Stimulated activated CD4-positive, alpha-beta T cell treated with anti-CD3 and anti-CD28 coated beads, TNF-alpha, amount 100 ng/mL, for 24 hours (primary cell): ENCODE measurements at regions not wholly inside any gene's neighbourhood (a gene's known extent, or its start where the extent isn't known, plus 50 kb on each side); places are given as distances from the start of the nearest gene placed in this dataset.
"Not testable (repeated sequence)": the region's sequence is repeated elsewhere in the genome, so short reads cannot be mapped to it uniquely, and the experiment has no call there.

Experiments
- DNase-seq, 3 experiments: peaks; one replicate each; pipeline ENCODE4 v3.0.0-alpha.2; 2020; ENCODE audit warnings: low read depth in 3 of 3

- DNase-seq: no peak
These were observed 329.7 kb upstream of the USP24 start for GRCh38 chr1:55544826-55545225.

GRCh38 chr1:55542901-55543504 lies 327.8 kb upstream of the USP24 start:
- no peak for DNase-seq

GRCh38 chr1:55541296-55541695 lies 326.1 kb upstream of the USP24 start:
- DNase-seq: no peak

- no peak for DNase-seq
These were observed 324.7 kb upstream of the USP24 start for GRCh38 chr1:55539652-55540512.

DNA sequence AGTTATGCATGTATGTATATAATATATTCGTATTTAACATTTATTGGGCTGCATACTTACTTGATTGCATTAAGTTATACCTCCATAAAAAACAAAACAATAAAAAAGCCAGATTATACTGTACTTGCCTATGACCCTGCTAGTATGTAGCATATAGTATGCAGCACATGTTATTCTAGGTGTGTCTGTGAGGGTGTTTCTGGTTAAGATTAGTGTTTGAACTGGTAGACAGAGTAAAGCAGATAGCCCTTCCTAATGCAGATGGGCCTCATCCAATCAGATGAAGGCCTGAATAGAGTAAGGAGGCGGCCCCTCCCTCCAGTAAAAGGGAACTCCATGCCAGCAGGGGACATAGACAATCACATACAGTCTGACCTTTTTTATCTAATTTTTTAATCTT lies 323.3 kb upstream of the USP24 start:
- DNase-seq: no peak

DNA sequence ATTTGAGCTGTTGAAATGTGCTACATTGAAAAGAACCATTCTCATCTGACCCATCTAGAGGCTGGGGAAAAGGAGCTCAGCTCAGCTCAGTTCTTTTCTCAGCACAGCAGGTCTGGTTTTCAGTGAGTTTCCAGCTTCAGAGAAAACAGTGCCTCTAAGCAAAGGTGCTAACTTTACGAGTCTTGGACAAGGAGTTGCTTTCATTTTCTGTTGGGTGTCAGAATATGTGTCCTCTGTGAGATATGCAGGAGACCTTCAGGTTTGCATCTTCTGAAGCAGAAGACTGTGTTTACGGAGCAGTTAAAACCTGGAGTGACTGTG lies 321.3 kb upstream of the USP24 start:
- no peak for DNase-seq

- no peak for DNase-seq
These were observed 320.8 kb upstream of the USP24 start for GRCh38 chr1:55535724-55536544.

GRCh38 chr1:55534565-55535121 lies 319.5 kb upstream of the USP24 start:
- no peak for DNase-seq

GRCh38 chr1:55531644-55532043 lies 316.5 kb upstream of the USP24 start:
- no peak for DNase-seq

DNA sequence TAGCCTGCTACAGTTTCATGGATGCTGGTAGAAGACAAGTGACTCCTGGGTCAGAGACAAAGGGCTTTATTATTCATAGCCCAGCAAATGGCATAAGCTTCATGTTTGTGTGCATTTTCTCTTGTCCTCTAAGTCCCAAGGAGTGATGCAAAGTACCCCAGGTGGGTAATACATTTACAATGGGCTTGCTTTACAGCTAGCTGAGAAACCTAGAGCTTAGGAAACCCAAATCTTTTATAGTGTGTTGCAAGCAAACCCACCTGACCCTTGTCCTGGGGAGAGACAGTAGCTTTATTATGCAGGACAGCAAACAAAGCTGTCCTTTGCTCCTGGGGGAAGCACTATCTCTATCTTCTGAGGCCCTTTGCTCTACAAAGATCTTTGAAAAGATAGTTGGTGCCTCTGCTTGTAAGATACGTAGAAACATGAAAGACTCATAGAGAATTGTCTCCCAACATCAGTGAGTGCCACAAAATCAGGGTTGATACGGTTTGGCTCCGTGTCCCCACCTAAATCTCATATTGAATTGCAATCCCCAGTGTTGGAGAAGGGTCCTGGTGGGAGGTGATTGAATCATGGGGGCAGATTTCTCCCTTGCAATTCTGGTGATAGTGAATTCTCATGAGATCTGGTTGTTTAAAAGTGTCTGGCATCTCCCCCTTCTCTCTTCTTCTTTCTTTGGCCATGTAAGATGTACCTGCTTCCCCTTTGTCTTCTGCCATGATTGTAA lies 315.8 kb upstream of the USP24 start:
- no peak for DNase-seq

GRCh38 chr1:55529017-55529416 lies 313.9 kb upstream of the USP24 start:
- no peak for DNase-seq

DNA sequence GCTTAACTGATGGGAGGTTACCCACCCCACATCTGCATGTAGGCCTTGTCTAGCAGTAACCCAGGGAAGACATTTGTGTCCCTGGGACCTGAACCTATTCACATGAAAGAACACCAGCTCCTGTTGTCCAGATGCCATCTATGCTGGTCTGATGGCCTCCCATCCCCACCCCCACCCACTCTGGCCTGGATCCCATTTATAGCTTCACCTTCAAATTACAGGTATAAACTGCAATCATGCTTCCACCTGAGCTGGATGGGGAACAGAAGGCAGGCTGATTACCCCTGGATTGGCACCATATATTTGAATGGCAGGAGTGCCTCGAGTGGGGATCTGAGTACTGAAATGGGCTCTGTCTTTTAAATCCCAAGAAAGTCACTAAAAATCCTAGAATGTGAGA lies 312.7 kb upstream of the USP24 start:
- no peak for DNase-seq

- DNase-seq: no peak
These were observed 311.6 kb upstream of the USP24 start for GRCh38 chr1:55526716-55527115.

DNA sequence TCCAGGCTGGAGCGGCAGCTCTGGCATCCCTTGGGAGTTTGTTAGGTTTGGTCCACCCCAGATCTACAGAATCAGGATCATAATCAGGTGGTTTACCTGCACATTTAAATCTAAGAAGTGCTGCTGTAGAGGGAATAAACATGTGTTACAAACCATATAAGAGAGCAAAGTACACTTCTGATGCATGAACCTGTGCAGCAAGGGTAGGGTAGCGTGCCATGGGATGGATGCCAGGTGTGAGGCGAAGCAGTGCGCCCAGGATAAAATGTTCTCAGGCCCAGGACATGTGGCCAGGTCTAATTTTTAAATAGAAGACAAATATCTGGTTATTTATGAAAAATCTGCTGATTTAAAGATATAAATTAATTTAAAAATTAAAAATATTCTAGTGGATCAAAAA lies 308.8 kb upstream of the USP24 start:
- no peak for DNase-seq

DNA sequence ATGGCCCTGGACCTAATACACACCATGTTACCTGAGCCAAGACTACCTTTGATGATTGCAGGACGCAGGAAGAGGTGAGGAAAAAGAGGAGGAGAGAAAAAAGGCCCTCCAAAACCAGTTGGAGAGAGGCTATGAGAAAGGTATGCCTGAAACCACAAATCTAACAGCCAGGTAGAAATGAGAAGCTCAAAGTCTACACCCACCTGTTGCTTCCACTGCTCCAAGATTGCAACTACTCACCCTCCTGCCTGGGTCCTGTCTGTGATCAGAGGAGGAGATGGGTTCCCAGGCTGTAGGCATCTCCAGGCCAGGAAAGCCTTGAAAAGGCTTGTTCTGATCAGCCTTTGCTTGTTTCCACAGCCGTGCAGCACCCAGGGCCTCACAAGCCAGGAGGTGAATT lies 307.8 kb upstream of the USP24 start:
- DNase-seq: no peak

DNA sequence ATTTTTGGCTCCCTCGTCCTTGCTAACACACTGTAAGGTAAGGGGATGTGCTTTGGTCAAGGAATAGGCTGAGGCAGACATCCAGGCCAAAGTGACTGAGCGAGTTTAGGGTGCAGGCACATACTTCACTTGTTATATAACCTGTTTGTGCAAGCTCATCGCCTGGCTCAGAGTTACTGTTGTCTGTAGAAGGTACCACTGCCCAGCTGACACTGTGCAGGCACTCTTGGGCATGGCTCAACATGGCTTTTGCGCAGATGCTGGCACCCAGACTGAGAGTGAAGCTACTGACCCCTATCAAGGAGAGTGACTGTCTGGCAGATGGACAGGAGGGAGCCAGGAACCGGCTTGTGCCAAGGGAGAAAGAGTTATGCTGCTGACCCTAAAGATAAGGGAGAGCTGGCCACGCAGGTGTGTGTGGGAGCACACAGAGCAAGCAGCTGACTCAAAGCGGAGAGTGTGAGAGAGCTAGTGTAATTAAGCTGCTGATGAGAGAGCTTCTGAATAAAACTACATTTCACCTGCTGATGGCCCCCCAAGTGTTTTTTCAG lies 307.3 kb upstream of the USP24 start:
- no peak for DNase-seq

DNA sequence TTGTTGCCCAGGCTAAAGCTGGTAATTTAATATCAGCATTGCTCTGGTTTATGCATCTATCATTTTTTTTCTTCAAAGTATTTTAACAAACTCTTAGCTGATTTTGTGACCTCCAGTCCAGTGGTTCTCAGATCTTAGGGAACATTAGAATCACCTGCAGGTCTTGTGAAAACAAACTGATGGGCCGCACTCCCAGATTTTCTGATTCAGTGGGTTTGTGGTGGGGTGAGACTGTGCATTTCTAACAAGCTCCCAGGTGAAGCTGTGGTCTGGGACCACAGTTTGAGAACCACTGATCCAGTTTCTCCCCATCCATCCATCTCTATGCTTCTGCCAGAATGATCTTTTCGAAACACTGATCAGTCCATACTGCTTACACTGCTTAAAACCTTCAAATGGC lies 305.7 kb upstream of the USP24 start:
- no peak for DNase-seq

DNA sequence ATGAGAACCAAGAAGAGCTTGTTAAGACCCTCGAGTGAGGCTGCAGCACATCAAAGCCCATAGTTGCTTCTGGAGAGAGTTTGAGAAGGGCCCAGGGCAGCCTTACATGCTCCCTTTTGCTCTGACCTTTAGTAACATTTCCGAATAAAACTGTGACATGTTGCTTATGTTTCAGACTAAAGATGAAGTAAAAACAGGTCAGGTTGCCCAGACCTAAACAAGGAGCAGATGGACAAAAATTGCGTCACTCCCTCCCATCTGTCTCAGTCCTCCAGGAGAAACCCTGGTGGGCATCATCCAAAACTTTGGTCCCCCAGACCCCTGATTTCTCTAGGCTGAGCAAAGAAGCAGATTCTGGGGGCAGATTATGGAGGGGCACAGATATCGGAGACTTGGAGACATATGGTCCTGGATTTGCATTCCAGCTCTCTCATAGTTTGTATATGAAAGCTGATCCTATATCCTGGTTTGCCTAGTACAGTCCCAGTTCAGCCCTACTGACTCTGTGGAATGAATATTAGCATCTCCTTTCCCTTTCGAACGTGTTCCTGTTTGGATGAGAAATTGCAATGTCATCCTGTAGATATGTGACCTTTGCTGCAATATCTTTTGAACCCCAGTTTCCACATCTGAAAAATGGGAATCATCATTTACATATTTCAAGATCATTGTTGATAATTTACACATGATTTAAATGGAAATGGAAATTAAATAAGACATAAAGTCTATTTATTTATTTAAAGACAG lies 304.9 kb upstream of the USP24 start:
- no peak for DNase-seq

- no peak for DNase-seq
These were observed 304.1 kb upstream of the USP24 start for GRCh38 chr1:55519276-55519675.

GRCh38 chr1:55517036-55517435 lies 301.9 kb upstream of the USP24 start:
- DNase-seq: no peak

GRCh38 chr1:55514571-55514970 lies 299.4 kb upstream of the USP24 start:
- not testable (repeated sequence) for DNase-seq
